SU-DHL-6 (cell line): ENCODE measurements at regions not wholly inside any gene's neighbourhood (a gene's known extent, or its start where the extent isn't known, plus 50 kb on each side); places are given as distances from the start of the nearest gene placed in this dataset.
"Not testable (repeated sequence)": the region's sequence is repeated elsewhere in the genome, so short reads cannot be mapped to it uniquely, and the experiment has no call there.

Experiments
- H2AFZ ChIP-seq: fragments of 200-600 bp; sonication (generic); 2 replicates; pipeline ENCODE4 v1.6.1; 2014; ENCODE audit warnings: low read depth, mild to moderate bottlenecking, moderate library complexity, mixed read lengths, antibody characterized with exemption, low read length; ENCODE audit not compliant: severe bottlenecking
- H3F3A ChIP-seq: fragments of 200-600 bp; shearing (Covaris generic); 2 replicates; pipeline ENCODE4 v1.6.0; 2016; ENCODE audit warnings: antibody characterized with exemption, mild to moderate bottlenecking; ENCODE audit not compliant: insufficient read depth
- H3K27ac ChIP-seq: fragments of 200-600 bp; sonication (generic); 2 replicates; pipeline ENCODE4 v1.5.1; 2016; ENCODE audit warnings: low read depth, mild to moderate bottlenecking, low read length, moderate library complexity, mixed read lengths
- H3K27me3 ChIP-seq: fragments of 200-600 bp; sonication (generic), shearing (Covaris generic); 2 replicates; pipeline ENCODE4 v1.6.0; 2014; ENCODE audit warnings: mild to moderate bottlenecking, low read length
- H3K36me3 ChIP-seq: fragments of 200-600 bp; sonication (generic); 2 replicates; pipeline ENCODE4 v1.6.1; 2014; ENCODE audit warnings: mild to moderate bottlenecking, low read length, mixed read lengths
- H3K4me2 ChIP-seq: fragments of 300-600, 200-600 bp; shearing (Covaris generic), sonication (generic); 2 replicates; pipeline ENCODE4 v1.6.0; 2014; ENCODE audit warnings: low read length, low read depth, mild to moderate bottlenecking; ENCODE audit not compliant: poor library complexity, severe bottlenecking
- H3K4me3 ChIP-seq: fragments of 200-600 bp; sonication (generic); 2 replicates; pipeline ENCODE4 v1.5.1; 2014; ENCODE audit warnings: antibody characterized with exemption, low read length, mild to moderate bottlenecking, mixed read lengths; ENCODE audit not compliant: insufficient read depth, poor library complexity, severe bottlenecking
- H3K79me2 ChIP-seq: fragments of 200-600 bp; sonication (generic); 2 replicates; pipeline ENCODE4 v1.6.1; 2014; ENCODE audit warnings: mild to moderate bottlenecking, low read length, moderate library complexity; ENCODE audit not compliant: insufficient read depth
- H3K9ac ChIP-seq: fragments of 200-600 bp; sonication (generic); 2 replicates; pipeline ENCODE4 v1.7.0; 2014; ENCODE audit warnings: mild to moderate bottlenecking, low read length
- H3K9me2 ChIP-seq: fragments of 200-600 bp; sonication (generic); replicated peaks from 2 replicates; pipeline ENCODE4 v1.6.1; 2014; ENCODE audit warnings: low read length; ENCODE audit not compliant: insufficient read depth
- H3K9me3 ChIP-seq: fragments of 200-600 bp; sonication (generic); 2 replicates; pipeline ENCODE4 v1.6.1; 2014; ENCODE audit warnings: low read length, mixed read lengths; ENCODE audit not compliant: insufficient read depth
- H4K20me1 ChIP-seq: fragments of 200-600 bp; sonication (generic); 2 replicates; pipeline ENCODE4 v1.6.1; 2014; ENCODE audit warnings: low read depth, mild to moderate bottlenecking, antibody characterized with exemption, low read length, moderate library complexity, mixed read lengths
- CTCF ChIP-seq: fragments of 200-600 bp; sonication (generic); IDR thresholded peaks from one replicate; pipeline ENCODE4 v1.5.1; 2017; ENCODE audit warnings: antibody characterized with exemption, mild to moderate bottlenecking, low read length, moderate library complexity; ENCODE audit not compliant: insufficient read depth, poor library complexity, severe bottlenecking
- EZH2phosphoT487 ChIP-seq: fragments of 200-600 bp; sonication (generic), shearing (Covaris generic); conservative IDR thresholded peaks from 2 replicates; pipeline ENCODE4 v1.6.1; 2018; ENCODE audit warnings: mild to moderate bottlenecking, antibody characterized with exemption, low read length, moderate library complexity, mixed read lengths

- no peaks in the 10 kb centered on the region for H4K20me1 ChIP-seq
- H3F3A ChIP-seq = no peaks in the 10 kb centered on the region
- H3K4me2 ChIP-seq = no peak overlapping the region
- TF ChIP-seq CTCF (peak; percentile 47), EZH2phosphoT487 (no peak)
- H2AFZ ChIP-seq = no peak overlapping the region
- no peaks in the 10 kb centered on the region for H3K9me3 ChIP-seq
- H3K79me2 ChIP-seq = no peaks in the 10 kb centered on the region
- no peak overlapping the region for H3K4me3 ChIP-seq
- H3K27me3 ChIP-seq = no peaks in the 10 kb centered on the region
- H3K36me3 ChIP-seq = no peaks in the 10 kb centered on the region
- H3K9ac ChIP-seq = no peak overlapping the region
- no peak overlapping the region for H3K27ac ChIP-seq
- no peaks in the 10 kb centered on the region for H3K9me2 ChIP-seq
Observed at GRCh38 chr5:62779010-62779422, 200.4 kb downstream of the LRRC70 start.

- H2AFZ ChIP-seq = no peak overlapping the region
- H3K4me2 ChIP-seq = no peak overlapping the region
- no peaks in the 10 kb centered on the region for H4K20me1 ChIP-seq
- H3K4me3 ChIP-seq = no peak overlapping the region
- H3K9ac ChIP-seq = no peak overlapping the region
- H3K27me3 ChIP-seq = no peaks in the 10 kb centered on the region
- H3K36me3 ChIP-seq = no peaks in the 10 kb centered on the region
- TF ChIP-seq CTCF (no peak), EZH2phosphoT487 (no peak)
- H3K27ac ChIP-seq = no peak overlapping the region
- H3K9me3 ChIP-seq = no peaks in the 10 kb centered on the region
- no peaks in the 10 kb centered on the region for H3K9me2 ChIP-seq
- no peaks in the 10 kb centered on the region for H3F3A ChIP-seq
- no peaks in the 10 kb centered on the region for H3K79me2 ChIP-seq
Observed at GRCh38 chr5:62778316-62779009, 199.8 kb downstream of the LRRC70 start.

GRCh38 chr5:62777081-62777480 lies 198.5 kb downstream of the LRRC70 start:
- not testable (repeated sequence) for H3K36me3 ChIP-seq, H3K27ac ChIP-seq, H3K9ac ChIP-seq, H3K4me2 ChIP-seq, H3K4me3 ChIP-seq, H3K9me2 ChIP-seq, H3K79me2 ChIP-seq, H3K27me3 ChIP-seq, H3F3A ChIP-seq, H3K9me3 ChIP-seq, H2AFZ ChIP-seq, H4K20me1 ChIP-seq

- H3K27me3 ChIP-seq, H4K20me1 ChIP-seq, H3K36me3 ChIP-seq, H3K27ac ChIP-seq, H3K9me2 ChIP-seq, H3F3A ChIP-seq, H2AFZ ChIP-seq, H3K79me2 ChIP-seq, H3K4me3 ChIP-seq, H3K9ac ChIP-seq, H3K4me2 ChIP-seq, H3K9me3 ChIP-seq: not testable (repeated sequence)
Observed at GRCh38 chr5:62776592-62776991, 198.0 kb downstream of the LRRC70 start.
